ENCODE measurements at regions not wholly inside any gene's neighbourhood (a gene's known extent, or its start where the extent isn't known, plus 50 kb on each side); places are given as distances from the start of the nearest gene placed in this dataset.
"Not testable (repeated sequence)": the region's sequence is repeated elsewhere in the genome, so short reads cannot be mapped to it uniquely, and the experiment has no call there.

DNA sequence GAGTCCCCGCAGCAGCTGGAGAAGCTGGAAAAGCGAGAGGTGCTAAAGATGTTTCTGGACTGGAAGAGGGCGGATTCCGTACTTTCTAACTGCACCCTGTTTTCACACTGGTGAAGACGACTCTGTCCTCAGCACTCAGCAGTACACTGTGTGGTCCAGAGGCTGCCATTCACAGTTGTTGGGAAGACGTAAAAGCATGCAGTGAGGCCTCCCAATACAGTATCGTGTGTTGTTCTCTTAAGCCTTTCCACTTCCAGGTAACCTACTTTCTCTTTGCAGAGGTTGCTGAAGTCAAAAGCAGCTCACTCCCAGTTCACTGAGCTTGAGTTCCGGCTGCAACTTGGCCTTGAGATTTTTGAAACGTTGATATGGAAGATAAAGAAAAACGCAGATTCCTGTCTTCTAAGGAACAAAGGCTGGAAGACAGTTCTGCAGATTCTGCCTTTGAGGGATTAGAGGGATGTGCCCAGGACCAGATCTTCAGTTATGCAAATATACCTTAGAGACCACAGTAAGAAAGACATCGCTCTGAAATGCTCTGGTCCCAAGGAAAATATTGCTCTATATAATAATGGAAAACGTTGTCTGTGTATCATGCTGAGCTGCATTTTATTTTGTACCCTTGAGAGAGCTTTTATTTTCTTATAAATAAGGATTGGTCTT, 540.9 kb downstream of the TRIML1 start:
- no peak for DNase-seq

DNA sequence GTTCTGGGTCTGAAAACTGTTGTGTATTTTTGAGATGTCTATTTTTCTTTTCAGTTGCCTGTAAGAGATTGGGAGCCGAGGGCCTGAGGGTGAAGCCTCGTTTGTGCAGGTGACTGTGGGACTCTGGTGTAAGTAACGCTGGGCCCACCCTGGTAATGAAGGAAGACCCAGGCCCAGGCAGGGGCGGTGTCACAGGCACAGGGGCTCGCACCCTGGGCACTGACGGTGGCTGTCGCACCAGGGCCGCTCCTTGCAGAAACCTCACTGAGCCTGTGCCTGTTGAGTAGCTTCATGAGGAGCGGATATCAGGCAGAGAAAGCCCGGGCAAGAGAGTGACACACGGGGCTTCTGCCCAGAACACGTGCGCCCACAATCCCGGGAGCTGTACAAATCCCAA, 541.4 kb downstream of the TRIML1 start:
- no peak for DNase-seq

DNA sequence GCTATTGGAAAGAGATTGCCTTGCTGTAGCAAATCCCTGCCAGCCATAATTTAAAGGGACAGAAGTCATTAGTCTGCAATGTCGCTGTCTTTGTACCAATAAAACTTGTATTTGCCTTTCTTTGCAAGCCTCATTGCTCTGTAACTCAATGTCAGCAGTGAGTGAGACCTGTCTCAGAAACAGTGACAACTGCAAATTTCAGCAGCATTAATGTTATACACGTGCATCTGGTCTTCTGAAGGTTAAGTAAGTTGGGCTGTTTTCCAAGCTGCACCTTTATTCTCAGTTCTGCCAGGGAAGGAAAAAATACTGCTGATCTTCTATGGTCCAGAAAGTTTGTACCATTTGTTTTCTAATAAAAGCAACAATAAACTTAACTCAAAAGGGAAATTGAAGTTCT, 543.1 kb downstream of the TRIML1 start:
- no peak for DNase-seq

DNA sequence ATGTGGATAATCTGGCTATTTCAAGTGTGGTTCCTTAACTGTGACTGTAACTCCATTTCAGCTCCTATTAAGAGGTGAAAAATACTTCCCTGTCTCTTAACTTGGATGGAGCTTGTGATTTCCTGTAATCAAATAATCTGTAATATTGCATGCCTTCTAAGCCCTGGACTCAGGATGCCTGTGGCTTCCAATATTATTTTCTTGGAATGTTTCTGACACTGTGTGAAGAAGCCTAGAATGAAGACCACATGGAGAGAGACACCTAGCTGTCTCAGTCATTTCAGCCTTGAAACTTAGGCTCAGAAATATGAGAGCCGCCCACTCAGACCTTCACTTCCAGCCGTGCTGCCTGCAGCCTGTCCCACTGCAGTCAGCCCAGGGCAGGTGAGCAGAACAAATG, 544.3 kb downstream of the TRIML1 start:
- no peak for DNase-seq

DNA sequence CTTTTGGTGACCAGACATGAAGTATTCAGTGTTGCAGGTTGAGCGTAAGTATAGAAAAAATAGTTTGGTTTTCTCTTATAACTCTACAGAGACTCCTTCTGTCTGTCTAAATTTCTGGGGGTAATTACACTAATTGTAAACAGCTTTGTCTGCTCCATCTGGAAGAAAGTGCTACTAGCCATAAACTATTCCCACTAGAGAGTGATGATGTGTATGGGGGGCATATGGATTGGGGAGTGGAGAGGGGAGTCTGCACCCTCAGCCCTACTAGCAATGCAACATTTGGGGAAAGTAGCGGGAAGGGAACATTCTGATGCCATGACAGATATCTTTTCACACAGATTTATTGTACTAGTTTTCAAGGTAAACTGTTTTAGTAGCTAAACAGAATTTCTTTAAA, 549.7 kb downstream of the TRIML1 start:
- DNase-seq: no peak

DNA sequence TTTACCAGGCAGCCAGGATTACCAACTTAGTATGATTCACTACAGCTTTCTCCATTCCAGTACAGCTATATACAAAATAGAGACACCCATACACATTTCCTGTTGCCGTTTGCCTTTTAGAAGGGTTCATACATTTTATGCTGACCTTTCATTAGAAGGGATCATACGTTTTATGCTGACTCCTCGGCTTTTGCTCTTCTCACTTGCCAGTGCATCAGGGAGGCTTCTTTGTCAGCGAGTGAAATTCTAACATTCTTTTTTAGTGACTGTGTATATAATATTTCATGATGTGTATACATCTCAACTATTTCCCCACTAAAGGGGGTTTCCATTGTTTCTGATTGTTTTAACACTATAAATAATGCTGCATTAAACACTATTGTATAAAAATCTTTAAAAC, 552.6 kb downstream of the TRIML1 start:
- no peak for DNase-seq

DNA sequence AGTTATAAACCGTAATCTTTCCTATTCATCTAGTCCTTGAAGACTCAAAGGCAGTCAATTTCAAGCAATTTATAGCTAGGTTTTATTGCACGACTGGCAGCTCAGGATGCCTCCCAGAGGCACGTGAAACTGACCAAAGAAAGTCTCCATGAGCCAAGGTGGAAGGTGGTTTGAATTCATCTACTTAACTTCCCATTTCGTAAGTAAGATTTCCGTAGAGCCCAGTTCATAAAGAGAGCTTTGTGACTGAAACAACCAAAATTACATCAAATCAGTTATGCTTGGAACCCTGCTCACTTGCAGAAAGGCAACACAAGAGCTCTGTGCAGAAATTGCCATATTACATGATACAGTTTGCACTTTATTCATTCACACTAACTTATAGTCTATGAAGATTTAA, 556.0 kb downstream of the TRIML1 start:
- no peak for DNase-seq

DNA sequence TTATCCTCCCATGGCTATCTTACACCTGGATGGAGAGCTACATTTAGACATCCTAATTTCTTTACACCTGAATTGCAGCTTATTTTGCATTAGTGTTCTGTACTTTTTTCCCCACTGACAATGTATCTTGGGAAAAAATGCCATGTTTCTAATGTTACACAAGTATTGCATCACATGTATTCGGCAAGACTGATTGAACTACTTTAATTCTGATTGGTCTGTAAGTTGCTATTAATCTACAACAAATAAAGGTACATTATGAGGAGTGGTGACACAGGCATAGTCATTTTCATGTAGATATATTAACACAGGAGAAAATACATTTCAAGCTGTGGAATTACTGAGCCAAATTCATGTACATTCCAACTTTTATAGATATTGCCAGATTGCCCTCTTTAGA, 558.0 kb downstream of the TRIML1 start:
- DNase-seq: no peak

DNA sequence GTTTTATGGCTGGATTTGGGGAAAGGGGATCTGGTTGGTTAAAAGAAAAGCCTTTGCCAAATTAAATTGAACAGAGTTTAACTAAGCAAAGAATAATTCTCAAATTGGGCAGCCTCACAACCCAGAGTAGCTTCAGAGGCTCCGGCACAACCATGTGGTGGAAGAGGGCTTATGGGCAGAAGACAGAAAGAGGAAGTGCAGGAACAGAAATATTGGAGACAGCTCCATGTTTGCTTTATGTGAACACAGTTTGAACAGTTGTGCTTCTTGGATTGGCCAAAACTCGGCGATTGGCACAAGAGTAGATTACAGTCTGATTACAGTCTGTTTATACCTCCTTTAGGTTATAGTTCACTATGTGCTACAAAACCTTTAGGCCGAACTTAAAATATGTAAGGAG, 562.7 kb downstream of the TRIML1 start:
- DNase-seq: no peak

DNA sequence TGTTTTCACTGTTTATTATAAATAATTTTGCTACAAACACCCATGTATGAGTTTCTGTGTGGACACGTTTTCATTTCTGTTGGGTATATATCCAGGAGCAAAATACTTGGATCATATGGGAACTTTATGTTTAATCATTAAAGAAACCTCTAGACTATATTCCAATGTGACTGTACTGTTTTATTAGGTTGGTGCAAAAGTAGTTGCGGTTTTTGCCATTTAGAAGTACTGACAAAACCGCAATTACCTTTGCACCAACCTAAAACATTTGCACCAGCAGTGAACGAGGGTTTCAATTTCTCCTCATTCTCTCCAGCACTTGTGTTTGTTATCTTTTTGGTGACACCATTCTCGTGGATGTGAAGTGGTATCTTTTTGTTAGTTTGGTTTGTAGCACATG, 565.0 kb downstream of the TRIML1 start:
- DNase-seq: no peak

DNA sequence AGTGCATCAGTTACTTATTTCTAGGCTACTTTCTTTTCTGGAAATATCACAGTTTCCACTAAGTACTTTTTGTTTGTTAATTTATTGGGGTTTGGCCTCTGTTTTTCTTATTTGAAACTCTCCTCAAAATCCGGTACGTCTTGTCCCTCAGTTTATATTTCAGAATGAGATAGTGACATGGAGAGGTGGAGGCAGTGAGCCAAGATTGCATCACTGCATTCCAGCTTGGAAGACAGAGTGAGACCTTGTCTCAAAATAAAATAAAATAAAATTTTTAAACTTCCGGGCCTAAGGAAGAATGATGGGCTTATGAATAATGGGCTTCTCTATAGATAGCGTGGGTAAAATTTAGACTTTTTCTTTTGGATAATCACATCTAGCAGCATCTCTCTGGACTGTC, 567.8 kb downstream of the TRIML1 start:
- DNase-seq: no peak

DNA sequence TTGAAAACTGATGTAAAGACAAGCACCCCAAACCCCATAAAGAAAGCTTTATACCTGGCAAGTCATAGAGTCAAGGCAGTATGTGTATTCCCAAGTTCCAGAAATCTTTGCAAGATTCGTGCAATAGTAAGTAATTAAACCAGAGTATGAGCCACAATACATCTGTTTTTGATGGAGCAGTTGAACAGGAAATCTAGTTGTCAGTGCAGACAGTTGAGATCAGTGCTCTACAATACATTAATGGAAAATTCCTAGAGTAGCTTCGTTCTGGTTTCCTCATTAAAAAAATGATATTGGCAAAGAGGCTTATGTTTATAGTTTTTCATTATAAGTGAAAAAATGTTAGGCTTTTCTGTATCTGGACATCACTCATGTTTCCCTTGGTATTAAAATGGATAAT, 575.3 kb downstream of the TRIML1 start:
- DNase-seq: no peak

DNA sequence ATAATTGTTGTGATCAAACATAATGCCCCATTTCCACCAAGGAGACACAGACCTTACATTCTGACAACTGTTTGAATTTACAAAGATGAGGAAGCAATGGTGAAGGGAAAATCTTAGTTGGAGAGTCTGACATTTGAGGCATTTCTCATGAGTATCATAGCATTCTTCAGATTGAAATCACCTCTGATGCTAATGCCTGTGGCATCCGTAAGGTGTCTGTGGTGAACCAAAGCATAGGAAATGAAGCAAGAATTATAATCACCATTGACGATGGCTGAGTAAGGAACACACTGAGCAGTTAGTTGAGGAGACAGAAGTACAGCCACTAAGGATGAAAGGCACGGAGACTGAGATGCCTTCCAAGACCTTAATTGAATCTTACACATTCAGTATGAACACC, 575.7 kb downstream of the TRIML1 start:
- DNase-seq: no peak

DNA sequence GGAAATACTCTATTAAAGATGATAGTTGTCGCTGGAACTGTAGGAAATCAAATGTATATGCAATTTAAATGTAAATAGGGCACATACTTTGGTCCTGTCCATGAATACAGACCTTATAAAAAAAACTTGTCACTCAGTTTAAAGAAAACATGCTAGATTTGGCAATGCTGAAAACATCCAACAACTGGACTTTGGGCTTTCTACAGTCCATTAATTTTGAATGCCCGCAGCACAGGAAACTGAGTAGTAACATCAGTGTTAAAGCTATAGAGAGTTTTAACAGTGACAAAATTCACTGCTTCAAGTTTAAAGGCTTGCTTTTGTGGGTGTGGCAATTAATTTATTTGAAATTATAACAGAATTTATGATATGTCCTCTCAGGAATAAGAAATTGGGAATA, 578.4 kb downstream of the TRIML1 start:
- no peak for DNase-seq

DNA sequence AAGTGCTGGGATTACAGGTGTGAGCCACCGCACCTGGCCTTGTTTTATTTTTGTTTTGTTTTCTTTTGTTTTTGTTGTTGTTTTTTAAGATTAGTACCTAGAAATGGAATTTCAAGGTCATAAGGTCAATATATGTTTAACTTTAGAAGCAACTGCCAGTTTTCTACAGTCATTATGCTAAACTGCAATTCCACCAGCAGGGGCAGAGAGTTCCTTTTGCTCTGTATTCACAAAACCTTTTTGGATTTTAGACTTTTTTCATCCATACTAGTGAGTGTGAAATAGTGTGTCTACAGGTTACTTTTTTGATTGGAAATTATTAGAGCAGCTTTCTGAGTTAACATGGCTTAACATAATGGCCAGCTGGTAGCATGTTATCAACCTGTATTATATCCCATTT, 580.6 kb downstream of the TRIML1 start:
- no peak for DNase-seq

DNA sequence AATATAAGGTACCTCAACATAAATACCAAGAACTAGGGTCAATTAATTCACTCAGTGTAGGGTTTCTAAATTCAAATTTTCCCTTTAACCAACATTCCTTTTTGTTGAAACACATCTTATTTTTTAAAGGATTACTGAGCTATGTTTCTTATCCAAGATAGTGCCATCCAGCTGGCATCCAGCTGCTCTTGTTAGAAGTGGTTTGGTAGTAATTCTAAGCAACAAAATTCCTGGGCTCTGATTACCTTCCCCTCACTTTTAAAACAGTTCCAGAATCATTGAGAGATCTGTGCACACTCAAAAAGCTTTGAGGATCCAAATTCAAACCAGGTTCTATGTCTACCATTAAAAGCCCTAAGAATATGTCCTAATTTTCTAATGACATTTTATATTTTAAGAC, 583.7 kb downstream of the TRIML1 start:
- no peak for DNase-seq

DNA sequence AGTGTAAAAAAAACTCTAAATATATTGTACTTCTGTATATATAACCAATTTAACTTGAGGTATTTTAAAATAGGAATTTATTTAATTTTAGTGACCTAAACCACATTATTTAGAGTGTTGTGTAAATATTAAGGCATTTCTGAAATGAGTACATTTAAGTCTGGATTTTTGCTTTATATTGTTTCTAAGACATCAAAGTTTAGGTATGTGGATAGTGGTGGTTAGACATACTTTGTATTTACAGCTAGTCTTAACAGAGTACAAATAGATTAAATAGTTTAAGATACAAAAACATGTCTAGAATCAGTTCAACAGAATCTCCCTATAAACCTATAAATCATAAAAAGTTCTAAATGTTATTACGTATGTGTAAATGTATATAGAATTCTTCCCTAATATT, 588.5 kb downstream of the TRIML1 start:
- DNase-seq: no peak

DNA sequence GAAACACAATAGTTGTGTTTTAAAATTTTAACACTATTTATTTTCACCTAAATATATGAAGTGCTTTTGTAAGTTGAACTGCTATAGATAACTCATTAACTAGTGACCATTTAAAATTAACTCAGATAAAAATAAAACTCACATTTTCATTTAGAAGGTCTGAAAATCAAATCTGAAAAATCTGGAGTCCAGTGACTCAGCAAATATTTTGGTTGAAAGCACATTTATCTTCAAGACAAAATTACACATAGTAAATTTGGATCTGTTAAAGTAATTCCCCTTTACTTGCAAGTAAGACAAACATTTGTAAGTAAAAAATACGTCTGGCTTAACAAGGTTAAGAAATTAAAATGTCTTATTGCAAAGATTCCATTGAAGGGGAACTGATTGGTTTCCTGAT, 589.1 kb downstream of the TRIML1 start:
- no peak for DNase-seq

DNA sequence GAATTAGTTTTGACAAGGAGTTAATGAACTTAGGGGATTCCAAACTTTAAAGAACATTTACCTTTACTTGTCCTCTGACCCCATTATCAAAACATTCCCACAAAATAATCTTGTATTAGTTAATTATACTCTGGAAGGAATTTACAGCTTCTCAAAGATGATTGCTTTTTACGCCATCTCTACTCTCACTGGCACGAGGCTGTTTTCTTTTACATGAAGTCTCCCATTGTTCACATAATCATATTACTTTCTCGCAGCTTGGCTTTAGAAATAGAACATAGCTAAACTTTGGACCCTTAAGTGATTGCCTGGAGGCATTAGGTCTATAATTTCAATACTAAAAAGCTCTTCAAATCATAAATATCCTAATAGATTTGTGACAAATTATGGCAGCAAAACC, 592.9 kb downstream of the TRIML1 start:
- no peak for DNase-seq

DNA sequence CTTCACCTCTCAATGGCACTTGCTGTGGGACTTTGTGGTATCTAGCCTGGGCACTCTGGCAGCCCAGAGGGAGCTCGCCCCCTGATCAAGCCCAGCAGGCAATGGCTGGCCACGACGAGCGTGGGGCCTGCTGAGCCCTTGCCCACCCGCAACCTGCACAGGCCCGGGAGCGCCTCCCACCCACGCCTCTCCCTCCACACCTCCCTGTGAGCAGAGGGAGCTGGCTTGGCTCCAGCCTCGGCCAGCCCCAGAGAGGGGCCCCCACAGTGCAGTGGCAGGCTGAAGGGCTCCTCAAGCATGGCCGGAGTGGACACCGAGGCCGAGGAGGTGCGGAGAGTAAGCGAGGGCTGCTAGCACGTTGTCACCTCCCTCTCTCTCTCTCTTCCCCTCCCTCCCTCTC, 595.8 kb downstream of the TRIML1 start:
- no peak for DNase-seq

DNA sequence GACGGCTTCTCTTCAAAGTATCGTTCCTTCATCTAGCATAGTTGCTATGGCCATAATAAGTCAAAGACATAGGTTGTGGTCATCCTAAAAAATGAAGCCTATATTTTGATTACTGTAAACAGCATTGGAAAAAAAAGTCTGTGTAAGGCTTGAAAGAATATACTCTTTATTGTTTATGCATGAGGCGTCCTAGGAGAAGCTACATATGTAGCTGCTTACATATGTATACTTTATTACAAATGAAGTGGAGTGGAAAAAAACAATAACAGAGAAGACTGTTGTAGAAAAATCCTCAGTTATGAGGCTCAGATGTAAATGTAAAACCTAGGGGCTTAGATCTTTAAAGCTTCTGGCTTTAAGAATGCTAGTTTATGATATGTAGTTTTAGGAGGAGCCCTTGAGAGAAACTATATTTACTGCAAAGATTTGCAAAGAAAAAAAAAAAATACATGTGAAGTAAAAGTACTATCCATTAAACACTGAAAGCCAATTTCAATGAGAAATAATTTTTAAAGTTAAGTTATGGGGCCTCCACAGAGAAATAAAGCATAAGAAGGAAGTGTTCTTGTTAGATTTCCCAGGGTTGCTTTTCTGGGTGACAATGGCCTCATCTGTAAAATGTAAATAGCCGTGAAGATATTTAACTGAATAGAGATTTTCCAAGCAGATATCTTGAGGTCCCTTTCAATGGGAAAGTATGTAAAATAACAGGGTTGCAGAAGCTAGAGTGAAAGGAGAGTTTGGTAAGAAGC, 598.2 kb downstream of the TRIML1 start:
- no peak for DNase-seq

DNA sequence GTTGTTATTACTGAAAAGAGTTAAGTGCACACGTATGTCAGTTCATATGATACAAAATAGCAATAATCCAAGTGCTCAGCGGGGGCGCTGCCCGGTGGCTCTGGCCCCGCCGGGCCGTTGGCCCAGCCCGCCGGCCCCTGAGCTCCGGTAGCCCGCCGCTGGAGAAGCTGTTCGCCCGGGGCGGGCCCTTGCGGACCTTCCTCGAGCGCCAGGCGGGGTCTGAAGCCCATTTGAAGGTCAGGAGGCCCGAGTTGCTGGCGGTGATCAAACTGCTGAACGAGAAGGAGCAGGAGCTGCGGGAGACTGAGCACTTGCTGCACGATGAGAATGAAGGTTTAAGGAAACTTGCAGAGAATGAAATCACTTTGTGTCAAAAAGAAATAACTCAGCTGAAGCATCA, 599.0 kb downstream of the TRIML1 start:
- DNase-seq: not testable (repeated sequence)

DNA sequence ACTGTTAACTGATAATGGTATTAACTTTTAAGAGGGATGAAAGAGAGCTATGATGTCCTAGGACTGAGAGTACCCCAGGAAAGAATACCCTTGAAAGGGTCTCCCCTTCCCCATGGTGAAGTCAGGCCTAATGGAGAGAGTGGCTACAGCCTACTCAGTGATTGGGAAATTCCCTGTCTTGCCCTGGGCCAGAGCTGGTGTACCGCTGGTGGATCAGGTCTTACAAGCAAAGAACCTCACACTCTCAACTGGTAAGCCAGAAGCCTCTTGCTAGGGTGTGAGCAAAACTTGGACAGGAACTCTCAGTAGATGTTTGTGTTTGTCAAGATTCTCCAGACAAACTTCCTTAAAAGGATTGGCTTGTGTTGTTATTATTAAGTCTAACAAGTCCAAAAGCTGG, 600.9 kb downstream of the TRIML1 start:
- not testable (repeated sequence) for DNase-seq

DNA sequence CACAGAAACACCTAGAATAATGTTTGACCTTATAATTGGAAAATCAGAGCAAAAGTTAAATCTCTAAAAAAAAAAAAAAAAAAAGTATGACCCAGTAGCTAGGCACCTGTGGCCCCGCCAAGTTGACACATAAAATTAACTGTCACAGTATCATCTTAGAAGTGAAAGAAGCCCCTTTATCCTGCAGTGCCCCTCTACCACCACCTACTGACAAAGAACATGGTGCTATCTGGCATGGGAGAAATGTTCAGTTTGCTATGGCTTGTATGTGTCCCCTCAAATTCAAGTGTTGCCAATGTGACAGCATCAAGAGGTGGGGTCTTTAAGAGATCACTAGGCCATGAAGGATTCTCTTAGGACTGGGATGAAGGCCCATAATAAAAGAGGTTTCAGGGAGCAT, 601.5 kb downstream of the TRIML1 start:
- not testable (repeated sequence) for DNase-seq

DNA sequence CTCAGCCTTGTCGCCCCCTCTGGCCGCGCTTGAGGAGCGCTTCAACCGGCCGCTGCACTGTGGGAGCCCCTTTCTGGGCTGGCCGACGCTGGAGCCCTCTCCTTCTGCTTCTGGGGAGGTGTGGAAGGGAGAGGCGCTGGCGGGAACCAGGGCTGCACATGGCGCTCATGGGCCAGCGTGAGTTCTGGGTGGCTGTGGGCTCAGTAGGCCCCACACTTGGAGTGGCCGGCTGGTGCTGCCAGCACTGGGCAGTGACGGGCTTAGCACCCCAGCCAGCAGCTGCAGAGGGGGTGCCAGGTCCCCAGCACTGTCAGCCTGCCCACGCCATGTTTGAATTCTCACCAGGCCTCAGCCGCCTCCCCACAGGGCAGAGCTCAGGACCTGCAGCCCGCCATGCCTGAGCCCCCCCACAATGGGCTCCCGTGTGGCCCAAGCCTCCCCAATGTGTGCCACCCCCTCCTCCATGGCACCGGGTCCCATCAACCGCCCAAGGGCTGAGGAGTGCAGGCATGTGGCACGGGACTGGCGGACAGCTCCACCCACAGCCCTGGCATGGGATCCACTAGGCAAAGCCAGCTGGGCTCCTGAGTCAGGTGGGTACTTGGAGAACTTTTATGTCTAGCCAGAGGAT, 615.2 kb downstream of the TRIML1 start:
- DNase-seq: no peak

Data from NCI-H2029 treated with DMSO at 0.1 percent for 48 hours (cell line).